K562 (cell line): ENCODE measurements at regions not wholly inside any gene's neighbourhood (a gene's known extent, or its start where the extent isn't known, plus 50 kb on each side); places are given as distances from the start of the nearest gene placed in this dataset.

Source experiments
- EZH2 ChIP-seq: IDR thresholded peaks from 2 replicates; pipeline ENCODE4 v1.6.1; 2012; ENCODE audit warnings: low read depth, mild to moderate bottlenecking, inconsistent platforms, low read length, borderline replicate concordance
- NR2C2 ChIP-seq, 2 experiments: fragments of 200-800 bp in 1 of 2; sonication (Bioruptor generic) in 1 of 2; sonication (generic) in 1 of 2; formaldehyde crosslinking in 1 of 2; IDR thresholded peaks; 2 replicates each; pipeline versions ENCODE4 v1.6.1 to v1.8.0; 2016 to 2022; ENCODE audit warnings: mild to moderate bottlenecking in 1 of 2, missing compliant biosample characterization in 1 of 2, missing genetic modification characterization in 1 of 2, missing genetic modification reagents in 1 of 2
- PHTF2 ChIP-seq: fragments of 250-450 bp; sonication (Bioruptor Pico); IDR thresholded peaks from 2 replicates; pipeline ENCODE4 v1.5.0; 2021; ENCODE audit warnings: mild to moderate bottlenecking
- POLR2AphosphoS5 ChIP-seq: IDR thresholded peaks from 2 replicates; pipeline ENCODE4 v1.6.1; 2011; ENCODE audit warnings: mild to moderate bottlenecking, low read depth, low read length, moderate library complexity; ENCODE audit not compliant: control insufficient read depth, insufficient read depth
- RNF2 ChIP-seq: sonication (generic); IDR thresholded peaks from 2 replicates; pipeline ENCODE4 v1.6.1; 2016
- TF ChIP-seq, protein P1 (sequence below): fragments of 450-650 bp; formaldehyde crosslinking; IDR thresholded peaks from 2 replicates; pipeline ENCODE4 v1.4.0; 2020; ENCODE audit warnings: mild to moderate bottlenecking, moderate library complexity
- TF ChIP-seq, protein P2 (sequence below): fragments of 150-350 bp; IDR thresholded peaks from 2 replicates; pipeline ENCODE4 v1.6.1; 2014; ENCODE audit warnings: low read depth, mild to moderate bottlenecking, low read length, borderline replicate concordance
- TF ChIP-seq, protein P3 (sequence below), 2 experiments: fragments of 450-650 bp; IDR thresholded peaks; 2 replicates each; pipeline ENCODE4 v1.6.1; 2016

DNA sequence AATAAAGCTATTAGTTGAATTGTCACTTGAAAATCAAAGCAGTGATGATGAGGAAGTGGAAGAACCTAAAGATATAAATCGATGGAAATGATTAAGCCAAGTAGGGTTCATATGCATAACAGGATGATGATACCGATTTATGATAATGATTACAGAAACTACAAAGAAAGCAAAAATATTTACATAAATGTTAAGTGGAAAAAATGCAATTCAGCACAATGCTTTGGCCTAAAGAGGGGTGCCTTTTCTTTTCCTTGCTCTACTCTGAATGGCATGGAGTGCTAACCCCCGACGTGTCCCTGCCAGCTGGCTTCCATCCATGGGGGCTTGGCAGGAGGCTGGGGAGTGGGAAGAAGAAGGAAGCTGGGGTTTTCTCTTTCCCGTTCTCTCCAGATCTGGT is 240.3 kb downstream of the GATA3 start:
- TF ChIP-seq, protein P1, sequence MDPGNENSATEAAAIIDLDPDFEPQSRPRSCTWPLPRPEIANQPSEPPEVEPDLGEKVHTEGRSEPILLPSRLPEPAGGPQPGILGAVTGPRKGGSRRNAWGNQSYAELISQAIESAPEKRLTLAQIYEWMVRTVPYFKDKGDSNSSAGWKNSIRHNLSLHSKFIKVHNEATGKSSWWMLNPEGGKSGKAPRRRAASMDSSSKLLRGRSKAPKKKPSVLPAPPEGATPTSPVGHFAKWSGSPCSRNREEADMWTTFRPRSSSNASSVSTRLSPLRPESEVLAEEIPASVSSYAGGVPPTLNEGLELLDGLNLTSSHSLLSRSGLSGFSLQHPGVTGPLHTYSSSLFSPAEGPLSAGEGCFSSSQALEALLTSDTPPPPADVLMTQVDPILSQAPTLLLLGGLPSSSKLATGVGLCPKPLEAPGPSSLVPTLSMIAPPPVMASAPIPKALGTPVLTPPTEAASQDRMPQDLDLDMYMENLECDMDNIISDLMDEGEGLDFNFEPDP = no peak
- TF ChIP-seq RNF2 (no peak), POLR2AphosphoS5 (no peak), PHTF2 (no peak), NR2C2 (CRISPR knock-in tag; IDR thresholded peaks at IDR 0.05) (no peak), NR2C2 (tag; IDR thresholded peaks at IDR 0.05) (no peak), EZH2 (no peak)
- TF ChIP-seq, protein P2, sequence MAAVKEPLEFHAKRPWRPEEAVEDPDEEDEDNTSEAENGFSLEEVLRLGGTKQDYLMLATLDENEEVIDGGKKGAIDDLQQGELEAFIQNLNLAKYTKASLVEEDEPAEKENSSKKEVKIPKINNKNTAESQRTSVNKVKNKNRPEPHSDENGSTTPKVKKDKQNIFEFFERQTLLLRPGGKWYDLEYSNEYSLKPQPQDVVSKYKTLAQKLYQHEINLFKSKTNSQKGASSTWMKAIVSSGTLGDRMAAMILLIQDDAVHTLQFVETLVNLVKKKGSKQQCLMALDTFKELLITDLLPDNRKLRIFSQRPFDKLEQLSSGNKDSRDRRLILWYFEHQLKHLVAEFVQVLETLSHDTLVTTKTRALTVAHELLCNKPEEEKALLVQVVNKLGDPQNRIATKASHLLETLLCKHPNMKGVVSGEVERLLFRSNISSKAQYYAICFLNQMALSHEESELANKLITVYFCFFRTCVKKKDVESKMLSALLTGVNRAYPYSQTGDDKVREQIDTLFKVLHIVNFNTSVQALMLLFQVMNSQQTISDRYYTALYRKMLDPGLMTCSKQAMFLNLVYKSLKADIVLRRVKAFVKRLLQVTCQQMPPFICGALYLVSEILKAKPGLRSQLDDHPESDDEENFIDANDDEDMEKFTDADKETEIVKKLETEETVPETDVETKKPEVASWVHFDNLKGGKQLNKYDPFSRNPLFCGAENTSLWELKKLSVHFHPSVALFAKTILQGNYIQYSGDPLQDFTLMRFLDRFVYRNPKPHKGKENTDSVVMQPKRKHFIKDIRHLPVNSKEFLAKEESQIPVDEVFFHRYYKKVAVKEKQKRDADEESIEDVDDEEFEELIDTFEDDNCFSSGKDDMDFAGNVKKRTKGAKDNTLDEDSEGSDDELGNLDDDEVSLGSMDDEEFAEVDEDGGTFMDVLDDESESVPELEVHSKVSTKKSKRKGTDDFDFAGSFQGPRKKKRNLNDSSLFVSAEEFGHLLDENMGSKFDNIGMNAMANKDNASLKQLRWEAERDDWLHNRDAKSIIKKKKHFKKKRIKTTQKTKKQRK = no peak
- TF ChIP-seq, protein P3, sequence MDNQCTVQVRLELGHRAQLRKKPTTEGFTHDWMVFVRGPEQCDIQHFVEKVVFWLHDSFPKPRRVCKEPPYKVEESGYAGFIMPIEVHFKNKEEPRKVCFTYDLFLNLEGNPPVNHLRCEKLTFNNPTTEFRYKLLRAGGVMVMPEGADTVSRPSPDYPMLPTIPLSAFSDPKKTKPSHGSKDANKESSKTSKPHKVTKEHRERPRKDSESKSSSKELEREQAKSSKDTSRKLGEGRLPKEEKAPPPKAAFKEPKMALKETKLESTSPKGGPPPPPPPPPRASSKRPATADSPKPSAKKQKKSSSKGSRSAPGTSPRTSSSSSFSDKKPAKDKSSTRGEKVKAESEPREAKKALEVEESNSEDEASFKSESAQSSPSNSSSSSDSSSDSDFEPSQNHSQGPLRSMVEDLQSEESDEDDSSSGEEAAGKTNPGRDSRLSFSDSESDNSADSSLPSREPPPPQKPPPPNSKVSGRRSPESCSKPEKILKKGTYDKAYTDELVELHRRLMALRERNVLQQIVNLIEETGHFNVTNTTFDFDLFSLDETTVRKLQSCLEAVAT (IDR thresholded peaks at IDR 0.05) = no peak
